Mesenchymal stem cell (in vitro differentiated cells and primary cell): ENCODE measurements at regions not wholly inside any gene's neighbourhood (a gene's known extent, or its start where the extent isn't known, plus 50 kb on each side); places are given as distances from the start of the nearest gene placed in this dataset.

Experiments used
- DNase-seq: peaks from one replicate; pipeline ENCODE4 v3.0.0-alpha.2; 2013
- H2AFZ ChIP-seq: one replicate; pipeline ENCODE4 v1.6.1; 2013; ENCODE audit warnings: low read depth, mild to moderate bottlenecking, control low read depth, inconsistent platforms, low read length, moderate library complexity
- H2AK5ac ChIP-seq: 2 replicates; pipeline ENCODE4 v1.6.1; 2013; ENCODE audit warnings: low read length, moderate library complexity, mild to moderate bottlenecking, inconsistent platforms; ENCODE audit not compliant: severe bottlenecking
- H2BK120ac ChIP-seq: one replicate; pipeline ENCODE4 v1.6.1; 2013; ENCODE audit warnings: low read depth, mild to moderate bottlenecking, inconsistent platforms, low read length, moderate library complexity
- H2BK12ac ChIP-seq, 2 experiments: one replicate each; pipeline ENCODE4 v1.6.1; 2013; ENCODE audit warnings: inconsistent platforms in 2 of 2, low read length in 2 of 2, mild to moderate bottlenecking in 2 of 2, moderate library complexity in 2 of 2, control low read depth in 1 of 2
- H2BK15ac ChIP-seq: one replicate; pipeline ENCODE4 v1.6.1; 2013; ENCODE audit warnings: mild to moderate bottlenecking, low read depth, inconsistent platforms; ENCODE audit not compliant: poor library complexity, severe bottlenecking
- H2BK5ac ChIP-seq: 2 replicates; pipeline ENCODE4 v1.6.1; 2013; ENCODE audit warnings: low read depth, mild to moderate bottlenecking, low read length, control low read depth, inconsistent platforms; ENCODE audit not compliant: poor library complexity, severe bottlenecking
- H3K14ac ChIP-seq, 2 experiments: one replicate each; pipeline ENCODE4 v1.6.1; 2013; ENCODE audit warnings: inconsistent platforms in 2 of 2, low read length in 2 of 2, control low read depth in 1 of 2, mild to moderate bottlenecking in 1 of 2, moderate library complexity in 1 of 2
- H3K18ac ChIP-seq, 2 experiments: one replicate each; pipeline ENCODE4 v1.6.1; 2013; ENCODE audit warnings: inconsistent platforms in 2 of 2, low read length in 2 of 2, control low read depth in 1 of 2, low read depth in 1 of 2, mild to moderate bottlenecking in 1 of 2
- H3K23ac ChIP-seq, 2 experiments: one replicate each; pipeline ENCODE4 v1.6.1; 2013; ENCODE audit warnings: inconsistent platforms in 2 of 2, low read length in 2 of 2, mild to moderate bottlenecking in 2 of 2, moderate library complexity in 2 of 2, control low read depth in 1 of 2
- H3K27ac ChIP-seq: 2 replicates; pipeline ENCODE4 v1.5.1; 2013; ENCODE audit warnings: mild to moderate bottlenecking, moderate library complexity, low read length, control low read depth, inconsistent platforms; ENCODE audit not compliant: poor library complexity, severe bottlenecking
- H3K27me3 ChIP-seq, 2 experiments: 2 replicates each; pipeline versions ENCODE4 v1.6.1 to v1.7.0; 2013; ENCODE audit warnings: low read length in 2 of 2, mild to moderate bottlenecking in 2 of 2, moderate library complexity in 2 of 2, control low read depth in 1 of 2, inconsistent platforms in 1 of 2; ENCODE audit not compliant: control insufficient read depth in 1 of 2, insufficient read depth in 1 of 2
- H3K36me3 ChIP-seq, 2 experiments: 2 replicates each; pipeline versions ENCODE4 v1.6.1 to v1.7.0; 2013; ENCODE audit warnings: low read length in 2 of 2, control low read depth in 1 of 2, inconsistent platforms in 1 of 2, low read depth in 1 of 2, mild to moderate bottlenecking in 1 of 2; ENCODE audit not compliant: insufficient read depth in 2 of 2, control insufficient read depth in 1 of 2
- H3K4ac ChIP-seq, 2 experiments: one replicate each; pipeline ENCODE4 v1.6.1; 2013; ENCODE audit warnings: inconsistent platforms in 2 of 2, low read length in 2 of 2, mild to moderate bottlenecking in 2 of 2, moderate library complexity in 2 of 2, control low read depth in 1 of 2, low read depth in 1 of 2
- H3K4me1 ChIP-seq: 2 replicates; pipeline ENCODE4 v1.6.1; 2013; ENCODE audit warnings: low read depth, low read length, control low read depth; ENCODE audit not compliant: control insufficient read depth, insufficient read depth
- H3K4me2 ChIP-seq: 2 replicates; pipeline ENCODE4 v1.6.1; 2013; ENCODE audit warnings: low read length, mild to moderate bottlenecking, inconsistent platforms; ENCODE audit not compliant: poor library complexity, severe bottlenecking
- H3K4me3 ChIP-seq, 2 experiments: 2 replicates each; pipeline versions ENCODE4 v1.5.1 to v1.7.0; 2013; ENCODE audit warnings: low read length in 2 of 2, mild to moderate bottlenecking in 2 of 2, control low read depth in 1 of 2, low read depth in 1 of 2; ENCODE audit not compliant: insufficient read depth in 1 of 2
- H3K79me1 ChIP-seq: replicated peaks from 2 replicates; pipeline ENCODE4 v1.6.1; 2013; ENCODE audit warnings: mild to moderate bottlenecking, control low read depth, low read length, inconsistent platforms; ENCODE audit not compliant: poor library complexity, severe bottlenecking
- H3K9ac ChIP-seq: 2 replicates; pipeline ENCODE4 v1.7.0; 2013; ENCODE audit warnings: mild to moderate bottlenecking, low read length, moderate library complexity
- H3K9me3 ChIP-seq: 2 replicates; pipeline ENCODE4 v1.7.0; 2013; ENCODE audit warnings: mild to moderate bottlenecking, low read length; ENCODE audit not compliant: control insufficient read depth
- H4K8ac ChIP-seq: one replicate; pipeline ENCODE4 v1.6.1; 2013; ENCODE audit warnings: inconsistent platforms, mild to moderate bottlenecking, low read length, moderate library complexity
- H4K91ac ChIP-seq: one replicate; pipeline ENCODE4 v1.6.1; 2013; ENCODE audit warnings: mild to moderate bottlenecking, low read length, inconsistent platforms
- WGBS: methylation state at CpG from one replicate; pipeline ENCODE4 v1.1.7; 2013; ENCODE audit warnings: mixed read lengths; 5-methylcytosine and 5-hydroxymethylcytosine counted together

DNA sequence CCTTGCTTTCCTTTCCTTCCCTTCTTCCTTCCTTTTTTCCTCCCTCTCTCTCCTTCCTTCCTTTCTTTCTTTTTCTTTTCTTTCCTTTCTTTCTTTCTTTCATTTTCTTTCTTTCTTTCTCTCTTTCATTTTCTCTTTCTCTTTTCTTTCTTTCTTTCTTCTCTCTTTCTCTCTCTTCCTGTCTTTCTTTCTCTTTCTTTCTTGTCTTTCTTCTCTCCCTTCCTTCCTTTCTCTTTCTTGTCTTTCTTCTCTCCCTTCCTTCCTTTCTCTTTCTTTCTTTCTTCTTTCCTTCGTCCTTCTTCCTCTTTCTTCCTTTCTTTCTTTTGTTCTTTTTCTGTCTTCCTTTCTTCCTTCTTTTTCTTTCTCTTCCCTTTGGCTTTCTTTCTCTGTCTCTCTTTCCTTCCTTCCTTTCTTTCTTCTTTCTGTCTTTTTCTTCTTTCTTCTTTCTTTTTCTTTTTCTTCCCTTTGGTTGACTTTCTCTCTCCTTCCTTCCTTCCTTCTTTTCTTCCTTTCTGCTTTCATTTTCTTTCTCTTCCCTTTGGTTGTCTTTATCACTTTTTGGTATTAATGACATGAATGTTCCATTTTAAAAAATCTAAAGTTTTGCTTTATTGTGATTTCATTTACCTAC, 496.4 kb upstream of the CBLB start:
- Histone ChIP-seq H3K4me3 (no peak overlapping the region), H3K9ac (no peak overlapping the region), H3K23ac (no peak overlapping the region), H2BK120ac (no peak overlapping the region), H2BK15ac (no peak overlapping the region), H4K8ac (no peak overlapping the region), H3K27me3 (no peaks in the 10 kb centered on the region), H3K18ac (no peak overlapping the region), H2AK5ac (no peak overlapping the region), H2AFZ (no peak overlapping the region), H3K79me1 (no peaks in the 10 kb centered on the region), H2BK5ac (no peak overlapping the region), H3K9me3 (no peaks in the 10 kb centered on the region), H3K36me3 (no peaks in the 10 kb centered on the region), H3K4ac (no peak overlapping the region), H4K91ac (no peak overlapping the region), H3K4me1 (no peaks in the 10 kb centered on the region), H2BK12ac (no peak overlapping the region), H3K14ac (no peak overlapping the region), H3K4me2 (no peak overlapping the region), H3K27ac (no peak overlapping the region)
- 85% methylated on average over 1 of the region's 1 CpG for WGBS
- DNase-seq = no peak

DNA sequence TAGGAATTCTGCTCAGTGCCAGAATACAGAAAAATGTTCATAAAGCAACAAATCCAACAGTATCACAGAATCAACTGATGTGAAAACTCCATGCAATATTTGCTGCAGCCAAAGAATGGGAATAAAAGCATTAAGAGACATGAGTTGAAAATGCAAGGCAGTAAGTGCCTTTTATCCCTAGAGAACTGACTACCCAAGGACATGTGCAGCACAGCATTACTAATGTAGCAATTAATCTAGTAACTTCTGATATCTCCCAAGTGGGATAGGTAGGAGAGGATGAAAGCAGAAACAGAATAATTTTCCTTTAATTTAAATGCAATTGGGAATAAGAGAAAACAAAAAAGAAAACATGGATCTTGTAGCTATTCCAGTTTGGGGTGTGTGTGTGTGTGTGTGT, 497.5 kb upstream of the CBLB start:
- no peak overlapping the region for H4K8ac ChIP-seq
- no peak overlapping the region for H4K91ac ChIP-seq
- H3K4me3 ChIP-seq = no peak overlapping the region
- no peak overlapping the region for H2AK5ac ChIP-seq
- no peak overlapping the region for H2BK120ac ChIP-seq
- H2BK5ac ChIP-seq = no peak overlapping the region
- H3K23ac ChIP-seq = no peak overlapping the region
- H3K4me1 ChIP-seq = no peaks in the 10 kb centered on the region
- H3K36me3 ChIP-seq = no peaks in the 10 kb centered on the region
- no peak overlapping the region for H3K4me2 ChIP-seq
- no peaks in the 10 kb centered on the region for H3K9me3 ChIP-seq
- no peak overlapping the region for H3K27ac ChIP-seq
- H3K14ac ChIP-seq = no peak overlapping the region
- no peak overlapping the region for H3K4ac ChIP-seq
- DNase-seq = no peak
- H2BK12ac ChIP-seq = no peak overlapping the region
- no peaks in the 10 kb centered on the region for H3K27me3 ChIP-seq
- no peaks in the 10 kb centered on the region for H3K79me1 ChIP-seq
- H3K9ac ChIP-seq = no peak overlapping the region
- no peak overlapping the region for H3K18ac ChIP-seq
- no peak overlapping the region for H2BK15ac ChIP-seq
- H2AFZ ChIP-seq = no peak overlapping the region

DNA sequence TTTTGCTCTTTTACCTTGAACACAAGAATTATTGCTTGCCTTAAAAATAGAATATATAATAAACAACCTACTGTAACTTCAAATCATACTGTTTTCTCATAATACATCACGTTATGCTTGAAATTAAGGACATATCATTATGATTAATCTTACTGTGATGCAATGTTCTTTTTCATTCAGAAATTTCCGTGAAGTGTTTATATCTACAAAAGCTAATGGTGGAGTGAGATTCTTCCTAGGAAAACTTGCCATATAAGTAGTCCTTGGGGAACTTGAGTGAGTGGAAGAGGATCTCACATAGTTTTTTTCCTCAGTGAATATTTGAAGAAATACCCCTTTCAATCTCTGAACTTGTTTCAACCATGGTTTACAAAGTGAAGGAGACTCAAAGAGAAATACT, 498.7 kb upstream of the CBLB start:
- no peak overlapping the region for H3K14ac ChIP-seq
- no peak overlapping the region for H2AK5ac ChIP-seq
- no peaks in the 10 kb centered on the region for H3K27me3 ChIP-seq
- no peak overlapping the region for H2BK12ac ChIP-seq
- H2BK5ac ChIP-seq = no peak overlapping the region
- no peak overlapping the region for H3K18ac ChIP-seq
- no peak overlapping the region for H3K27ac ChIP-seq
- H3K79me1 ChIP-seq = no peaks in the 10 kb centered on the region
- no peak for DNase-seq
- no peak overlapping the region for H4K91ac ChIP-seq
- H3K9ac ChIP-seq = no peak overlapping the region
- no peak overlapping the region for H2BK120ac ChIP-seq
- H3K4me3 ChIP-seq = no peak overlapping the region
- H3K4me2 ChIP-seq = no peak overlapping the region
- no peak overlapping the region for H4K8ac ChIP-seq
- no peaks in the 10 kb centered on the region for H3K36me3 ChIP-seq
- no peak overlapping the region for H3K4ac ChIP-seq
- H3K4me1 ChIP-seq = no peaks in the 10 kb centered on the region
- no peaks in the 10 kb centered on the region for H3K9me3 ChIP-seq
- no peak overlapping the region for H3K23ac ChIP-seq
- H2AFZ ChIP-seq = no peak overlapping the region
- no peak overlapping the region for H2BK15ac ChIP-seq
- WGBS = 93% methylated on average over 1 of the region's 2 CpGs

DNA sequence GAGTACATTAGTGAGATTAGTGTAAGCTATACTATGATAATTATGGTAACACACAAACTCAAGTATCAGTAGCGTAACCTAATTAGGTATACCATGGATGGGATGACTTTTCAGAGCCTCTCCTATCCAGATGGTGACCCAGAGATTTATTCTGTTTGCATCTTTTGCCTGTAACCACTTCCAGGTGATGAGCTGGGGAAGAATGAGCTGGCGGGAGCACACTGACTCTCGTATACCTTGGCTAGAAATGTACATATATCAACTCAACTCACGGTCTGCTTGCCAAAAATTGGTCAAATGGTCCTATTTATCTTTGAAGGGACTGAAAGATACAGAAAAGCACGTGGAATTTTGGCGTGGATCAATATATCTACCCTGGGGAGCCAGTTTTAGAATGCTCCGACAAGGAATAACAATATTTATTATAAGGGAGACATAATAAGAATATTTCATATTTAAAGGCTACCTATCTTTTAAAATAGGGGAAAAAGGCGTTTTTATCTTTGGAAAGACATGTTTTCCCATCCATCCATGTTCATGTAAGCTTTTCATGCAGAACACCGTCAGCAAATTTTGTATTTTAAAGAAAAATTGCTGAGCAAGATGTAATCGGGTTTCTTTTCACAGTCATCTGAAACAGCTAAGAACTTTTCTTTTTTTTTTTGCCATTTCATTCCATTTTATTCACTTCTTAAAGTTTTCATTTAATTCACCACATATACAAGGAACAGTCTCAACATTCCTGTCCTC, 502.6 kb upstream of the CBLB start:
- H2BK5ac ChIP-seq = no peak overlapping the region

More for the DNA sequence above, 502.6 kb upstream of the CBLB start:
- Histone ChIP-seq H3K18ac (no peak overlapping the region), H3K36me3 (no peaks in the 10 kb centered on the region), H3K4me3 (no peak overlapping the region), H3K14ac (no peak overlapping the region), H3K23ac (no peak overlapping the region), H2BK12ac (no peak overlapping the region), H4K8ac (no peak overlapping the region), H2AFZ (no peak overlapping the region), H2BK15ac (no peak overlapping the region), H3K9me3 (no peaks in the 10 kb centered on the region), H4K91ac (no peak overlapping the region), H3K79me1 (no peaks in the 10 kb centered on the region), H3K4me1 (peaks cover 3% of the 10 kb centered on the region), H3K4ac (no peak overlapping the region), H2AK5ac (no peak overlapping the region), H2BK120ac (no peak overlapping the region), H3K27ac (no peak overlapping the region), H3K27me3 (no peaks in the 10 kb centered on the region), H3K4me2 (no peak overlapping the region), H3K9ac (no peak overlapping the region)
- DNase-seq = no peak
- WGBS = 87% methylated on average over 7 of the region's 10 CpGs
